ENCODE measurements at regions not wholly inside any gene's neighbourhood (a gene's known extent, or its start where the extent isn't known, plus 50 kb on each side); places are given as distances from the start of the nearest gene placed in this dataset.

DNA sequence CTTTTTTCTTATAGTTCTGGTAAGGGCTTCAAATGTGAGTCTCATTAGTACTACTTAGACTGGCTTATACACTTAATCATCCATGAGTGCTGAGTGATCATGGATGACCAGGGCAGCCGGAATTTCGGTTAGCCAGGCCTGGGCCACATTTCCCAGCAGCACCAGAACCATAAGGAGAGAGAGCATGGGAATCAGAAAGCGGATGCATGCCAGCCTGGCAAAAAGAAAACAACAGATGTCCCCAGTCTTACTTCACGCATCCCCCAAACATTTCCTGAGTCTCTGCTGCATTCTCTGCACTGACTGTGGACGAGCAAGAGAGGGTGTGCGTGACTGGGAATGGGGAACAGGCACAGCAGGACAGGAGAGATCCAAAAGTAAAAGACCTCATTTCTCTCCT is 371.1 kb upstream of the ZNF608 start:
- H3K4me3 ChIP-seq (ENCODE audit: low read length) = no peak overlapping the region
- TF ChIP-seq, protein P1, sequence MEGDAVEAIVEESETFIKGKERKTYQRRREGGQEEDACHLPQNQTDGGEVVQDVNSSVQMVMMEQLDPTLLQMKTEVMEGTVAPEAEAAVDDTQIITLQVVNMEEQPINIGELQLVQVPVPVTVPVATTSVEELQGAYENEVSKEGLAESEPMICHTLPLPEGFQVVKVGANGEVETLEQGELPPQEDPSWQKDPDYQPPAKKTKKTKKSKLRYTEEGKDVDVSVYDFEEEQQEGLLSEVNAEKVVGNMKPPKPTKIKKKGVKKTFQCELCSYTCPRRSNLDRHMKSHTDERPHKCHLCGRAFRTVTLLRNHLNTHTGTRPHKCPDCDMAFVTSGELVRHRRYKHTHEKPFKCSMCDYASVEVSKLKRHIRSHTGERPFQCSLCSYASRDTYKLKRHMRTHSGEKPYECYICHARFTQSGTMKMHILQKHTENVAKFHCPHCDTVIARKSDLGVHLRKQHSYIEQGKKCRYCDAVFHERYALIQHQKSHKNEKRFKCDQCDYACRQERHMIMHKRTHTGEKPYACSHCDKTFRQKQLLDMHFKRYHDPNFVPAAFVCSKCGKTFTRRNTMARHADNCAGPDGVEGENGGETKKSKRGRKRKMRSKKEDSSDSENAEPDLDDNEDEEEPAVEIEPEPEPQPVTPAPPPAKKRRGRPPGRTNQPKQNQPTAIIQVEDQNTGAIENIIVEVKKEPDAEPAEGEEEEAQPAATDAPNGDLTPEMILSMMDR (conservative IDR thresholded peaks at IDR 0.05; ENCODE audit: low read length) = 0 out of 2 replicates have a peak, but pooled peaks have one; percentile 6
- peak; percentile 93 for DNase-seq (ENCODE audit: low read depth)

DNA sequence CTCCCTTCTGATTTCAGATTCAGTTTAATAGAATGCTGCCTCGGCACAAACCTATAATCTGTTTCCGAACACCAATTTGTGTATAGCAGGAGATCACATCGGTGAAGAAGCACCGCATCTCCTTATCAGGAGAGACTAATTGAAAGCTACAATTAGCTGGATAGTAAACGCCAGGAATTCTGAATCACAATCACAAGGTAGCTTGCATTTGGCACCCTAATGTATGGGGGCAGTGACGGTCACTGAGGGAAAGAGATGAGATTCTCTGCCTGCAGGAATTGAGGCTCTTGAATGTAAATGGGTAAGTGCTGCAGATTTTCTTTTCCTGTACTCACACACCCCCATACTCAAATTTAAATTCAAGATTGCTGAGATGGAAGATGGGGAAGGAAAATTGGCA is 373.6 kb upstream of the ZNF608 start:
- no peak for DNase-seq (ENCODE audit: low read depth)
- TF ChIP-seq, protein P1 (conservative IDR thresholded peaks at IDR 0.05; ENCODE audit: low read length) = no peak
- H3K4me3 ChIP-seq (ENCODE audit: low read length) = no peak overlapping the region

DNA sequence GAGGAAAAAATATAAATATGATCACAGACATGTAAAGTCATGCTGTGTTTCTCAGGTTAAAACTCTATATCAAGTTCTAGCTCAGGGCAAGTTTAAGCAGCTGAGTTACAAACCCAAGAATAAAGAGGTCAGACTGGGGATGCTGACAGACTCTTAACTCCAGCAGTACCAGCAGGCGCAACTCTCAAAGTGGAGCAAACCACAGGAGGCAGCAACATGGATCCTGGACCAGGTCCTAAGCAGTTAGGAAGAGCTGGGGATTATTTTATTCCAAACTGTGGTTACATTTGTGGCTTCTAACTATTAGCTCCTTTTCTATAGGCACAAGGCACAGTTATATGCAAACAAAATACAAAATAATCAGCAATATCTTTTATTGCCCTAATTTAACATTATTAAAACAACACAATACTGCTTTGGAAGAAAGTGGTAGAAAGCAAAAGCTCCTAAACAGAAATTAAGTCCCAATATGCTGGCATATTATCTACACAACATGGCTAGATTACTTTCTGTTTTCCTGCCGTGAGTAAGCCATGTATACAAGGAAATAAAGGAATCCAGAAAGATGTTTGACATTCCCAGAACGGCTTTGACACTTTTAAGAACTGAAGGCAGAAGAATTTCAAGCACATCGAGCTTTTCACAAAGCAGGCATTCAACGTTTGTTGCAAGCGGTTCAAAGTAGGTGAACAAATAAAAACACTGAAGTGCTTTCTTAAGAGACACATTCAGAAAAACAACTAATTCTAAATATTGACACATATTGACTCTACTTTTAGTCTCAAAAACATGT is 378.8 kb upstream of the ZNF608 start:
- TF ChIP-seq, protein P1 (conservative IDR thresholded peaks at IDR 0.05; ENCODE audit: low read length) = no peak
- DNase-seq (ENCODE audit: low read depth) = no peak
- H3K4me3 ChIP-seq (ENCODE audit: low read length) = no peak overlapping the region

DNA sequence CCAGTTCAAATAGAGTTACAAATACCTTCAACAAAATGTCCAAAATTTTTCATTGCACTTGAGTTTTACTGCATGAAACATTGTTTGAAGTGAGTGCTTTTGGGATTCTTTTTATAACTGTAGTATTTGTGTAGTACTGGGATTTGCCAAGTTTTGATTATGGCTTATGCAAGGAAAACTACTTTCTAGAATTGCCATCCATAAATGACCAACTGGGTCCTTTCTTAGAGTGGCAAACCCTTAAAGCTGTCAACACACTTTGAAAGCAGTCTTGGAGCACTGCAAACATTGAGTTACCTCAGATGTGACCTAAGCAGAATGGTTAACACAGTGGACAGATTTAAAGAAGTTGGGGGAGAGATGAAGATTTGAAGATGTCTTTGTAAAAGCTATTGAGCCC is 379.6 kb upstream of the ZNF608 start:
- no peak overlapping the region for H3K4me3 ChIP-seq (ENCODE audit: low read length)
- TF ChIP-seq, protein P1 (conservative IDR thresholded peaks at IDR 0.05; ENCODE audit: low read length) = no peak
- DNase-seq (ENCODE audit: low read depth) = no peak

DNA sequence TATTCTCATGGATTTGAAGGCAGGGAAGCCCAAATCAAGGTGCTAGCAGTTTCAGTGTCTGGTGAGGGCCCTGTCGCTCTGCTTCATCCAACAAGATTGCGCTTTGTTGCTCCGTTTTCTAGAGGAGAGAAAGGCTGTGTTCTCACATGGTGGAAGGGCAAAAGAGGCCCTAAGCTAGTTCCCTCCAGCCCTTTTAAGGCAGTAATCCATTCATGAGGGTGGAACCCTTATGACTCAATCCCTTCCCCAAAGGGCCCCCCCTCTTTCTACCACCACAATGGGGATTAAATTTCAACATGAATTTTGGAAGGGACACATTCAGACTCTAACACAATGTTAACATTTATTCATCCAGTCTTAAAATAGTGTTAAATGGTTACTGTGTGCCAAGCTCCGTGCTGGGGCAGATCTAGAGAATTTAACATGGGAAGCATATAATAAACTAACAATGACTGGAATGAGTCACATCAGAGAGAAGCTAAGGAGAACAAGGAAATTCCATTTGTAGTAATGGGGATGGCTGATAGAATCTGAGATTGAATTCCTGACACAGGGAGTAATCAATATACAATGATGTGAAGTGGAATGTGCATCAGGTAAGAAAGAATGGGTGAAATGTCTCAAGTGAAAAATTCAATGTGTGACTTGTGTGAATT is 382.8 kb upstream of the ZNF608 start:
- H3K4me3 ChIP-seq (ENCODE audit: low read length) = no peak overlapping the region
- no peak for DNase-seq (ENCODE audit: low read depth)

DNA sequence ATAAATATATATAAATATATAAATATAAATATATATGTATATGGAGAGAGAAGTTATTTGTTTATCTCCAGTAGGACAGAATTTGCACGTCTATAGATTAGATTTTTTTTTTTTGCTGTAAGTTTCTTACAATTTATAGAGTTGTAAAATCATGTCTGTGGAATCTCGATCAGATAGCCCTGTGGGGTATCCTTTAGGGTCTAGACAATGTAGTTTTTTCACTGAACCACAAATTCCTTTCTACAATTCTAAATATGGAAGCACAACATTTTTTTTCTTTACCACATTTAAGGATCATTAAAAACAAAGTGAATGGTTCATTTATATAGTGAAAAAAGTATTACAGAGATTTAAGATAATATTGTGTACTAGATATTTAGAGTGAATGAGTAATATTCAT is 384.2 kb upstream of the ZNF608 start:
- DNase-seq (ENCODE audit: low read depth) = no peak
- TF ChIP-seq, protein P1 (conservative IDR thresholded peaks at IDR 0.05; ENCODE audit: low read length) = no peak
- H3K4me3 ChIP-seq (ENCODE audit: low read length) = no peak overlapping the region

More for the DNA sequence above, 382.8 kb upstream of the ZNF608 start:
- TF ChIP-seq, protein P1 (conservative IDR thresholded peaks at IDR 0.05; ENCODE audit: low read length) = no peak
